ENCODE measurements at regions not wholly inside any gene's neighbourhood (a gene's known extent, or its start where the extent isn't known, plus 50 kb on each side); places are given as distances from the start of the nearest gene placed in this dataset.

- TF ChIP-seq NCOA1 (IDR thresholded peaks at IDR 0.05; ENCODE audit: low read depth) (peak; percentile 61; the same call in 1 of the 2 replicates), MAFK (IDR thresholded peaks at IDR 0.05; ENCODE audit: low read length) (peak; percentile 64), ZNF347 (CRISPR knock-in tag; IDR thresholded peaks at IDR 0.05; ENCODE audit: low read depth) (no peak), ZZZ3 (IDR thresholded peaks at IDR 0.05) (no peak), SIN3A (IDR thresholded peaks at IDR 0.05; ENCODE audit: borderline replicate concordance in 2 of 2, control insufficient read depth in 1 of 2, low read depth in 2 of 2, low read length in 2 of 2) (no peak), HNRNPH1 (optimal IDR thresholded peaks at IDR 0.05; ENCODE audit: low read depth, low read length) (no peak), PCBP2 (IDR thresholded peaks at IDR 0.05; ENCODE audit: low read depth, low read length, poor library complexity, severe bottlenecking) (no peak), THAP12 (CRISPR knock-in tag; IDR thresholded peaks at IDR 0.05) (no peak), NR2C2 (CRISPR knock-in tag; IDR thresholded peaks at IDR 0.05) (no peak), NR2C2 (tag; IDR thresholded peaks at IDR 0.05) (peak; percentile 59), CCNT2 (IDR thresholded peaks at IDR 0.05; ENCODE audit: borderline replicate concordance, extremely low read depth, insufficient read length, low read depth, low read length) (no peak), ZNF316 (IDR thresholded peaks at IDR 0.05) (no peak), HDAC6 (IDR thresholded peaks at IDR 0.05; ENCODE audit: low read depth, low read length) (no peak), ATF1 (CRISPR knock-in tag; IDR thresholded peaks at IDR 0.05) (no peak), ATF1 (tag; IDR thresholded peaks at IDR 0.05) (peak; percentile 49), TAF15 (IDR thresholded peaks at IDR 0.05; ENCODE audit: low read depth, low read length) (no peak), RAD21 (CRISPR knock-in tag; conservative IDR thresholded peaks at IDR 0.05 in 1 of 2, IDR thresholded peaks at IDR 0.05 in 1 of 2) (no peak), CREB3 (tag; conservative IDR thresholded peaks at IDR 0.05; ENCODE audit: low read depth) (no peak), CTBP1 (IDR thresholded peaks at IDR 0.05; ENCODE audit: borderline replicate concordance) (peak; percentile 71), PKNOX1 (IDR thresholded peaks at IDR 0.05) (peak; percentile 39; the same call in 1 of the 2 replicates), SOX6 (IDR thresholded peaks at IDR 0.05) (peak; percentile 19; the same call in 1 of the 2 replicates)
- TF ChIP-seq, protein P1, sequence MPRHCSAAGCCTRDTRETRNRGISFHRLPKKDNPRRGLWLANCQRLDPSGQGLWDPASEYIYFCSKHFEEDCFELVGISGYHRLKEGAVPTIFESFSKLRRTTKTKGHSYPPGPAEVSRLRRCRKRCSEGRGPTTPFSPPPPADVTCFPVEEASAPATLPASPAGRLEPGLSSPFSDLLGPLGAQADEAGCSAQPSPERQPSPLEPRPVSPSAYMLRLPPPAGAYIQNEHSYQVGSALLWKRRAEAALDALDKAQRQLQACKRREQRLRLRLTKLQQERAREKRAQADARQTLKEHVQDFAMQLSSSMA (CRISPR knock-in tag; IDR thresholded peaks at IDR 0.05), result no peak
- TF ChIP-seq, protein P2, sequence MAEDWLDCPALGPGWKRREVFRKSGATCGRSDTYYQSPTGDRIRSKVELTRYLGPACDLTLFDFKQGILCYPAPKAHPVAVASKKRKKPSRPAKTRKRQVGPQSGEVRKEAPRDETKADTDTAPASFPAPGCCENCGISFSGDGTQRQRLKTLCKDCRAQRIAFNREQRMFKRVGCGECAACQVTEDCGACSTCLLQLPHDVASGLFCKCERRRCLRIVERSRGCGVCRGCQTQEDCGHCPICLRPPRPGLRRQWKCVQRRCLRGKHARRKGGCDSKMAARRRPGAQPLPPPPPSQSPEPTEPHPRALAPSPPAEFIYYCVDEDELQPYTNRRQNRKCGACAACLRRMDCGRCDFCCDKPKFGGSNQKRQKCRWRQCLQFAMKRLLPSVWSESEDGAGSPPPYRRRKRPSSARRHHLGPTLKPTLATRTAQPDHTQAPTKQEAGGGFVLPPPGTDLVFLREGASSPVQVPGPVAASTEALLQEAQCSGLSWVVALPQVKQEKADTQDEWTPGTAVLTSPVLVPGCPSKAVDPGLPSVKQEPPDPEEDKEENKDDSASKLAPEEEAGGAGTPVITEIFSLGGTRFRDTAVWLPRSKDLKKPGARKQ (CRISPR knock-in tag; IDR thresholded peaks at IDR 0.05), result no peak
Observed at GRCh38 chr13:22009500-22009899, 338.6 kb downstream of the FGF9 start (continued).
